ENCODE measurements at regions not wholly inside any gene's neighbourhood (a gene's known extent, or its start where the extent isn't known, plus 50 kb on each side); places are given as distances from the start of the nearest gene placed in this dataset.

DNA sequence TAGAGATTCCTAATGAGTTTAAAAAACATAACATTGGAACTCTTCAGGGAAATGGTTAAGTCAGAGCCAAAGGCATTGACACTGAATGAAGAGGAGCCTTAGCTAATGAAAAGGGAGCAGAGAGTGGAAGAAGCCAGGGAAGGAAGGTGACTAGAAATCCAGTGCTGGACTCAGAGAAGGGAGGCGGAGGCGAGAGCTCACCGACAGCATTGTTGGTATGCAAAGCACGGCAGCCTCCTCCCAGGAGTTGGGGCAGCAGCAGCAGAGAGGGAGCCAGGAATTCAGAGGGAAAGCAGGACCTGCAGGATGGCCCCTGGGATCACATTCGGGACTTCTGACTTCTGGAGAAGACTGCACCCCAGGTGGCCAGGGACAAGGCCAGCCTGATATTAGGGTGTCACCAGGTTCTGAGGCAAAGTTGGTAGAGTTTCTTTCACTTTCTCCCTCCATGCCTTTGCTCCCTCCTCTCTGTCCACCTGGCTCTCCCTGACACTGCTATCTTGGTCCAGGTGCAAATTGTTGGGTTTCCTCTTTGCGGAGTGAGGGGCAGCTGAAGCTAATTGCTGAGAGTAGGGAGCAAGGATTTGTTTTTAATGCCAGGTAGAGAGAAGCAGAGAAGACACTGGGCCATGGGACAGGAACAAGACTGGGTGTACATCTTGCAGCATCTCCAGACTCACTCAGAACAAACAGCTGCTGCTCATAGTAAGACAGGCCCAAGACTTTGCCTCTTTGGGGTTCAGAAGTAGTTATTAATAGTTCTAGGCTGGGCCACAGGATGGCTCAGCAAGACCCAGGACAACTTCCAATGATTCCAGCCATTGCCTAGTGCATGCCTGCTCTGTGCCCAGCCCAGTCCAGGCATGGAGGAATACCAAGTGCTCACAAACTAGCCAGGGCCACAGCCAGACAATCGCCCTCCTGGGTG lies 157.9 kb downstream of the TLE3 start:
- H3K79me2 ChIP-seq (ENCODE audit: insufficient read depth, low read length), result no peaks in the 10 kb centered on the region

DNA sequence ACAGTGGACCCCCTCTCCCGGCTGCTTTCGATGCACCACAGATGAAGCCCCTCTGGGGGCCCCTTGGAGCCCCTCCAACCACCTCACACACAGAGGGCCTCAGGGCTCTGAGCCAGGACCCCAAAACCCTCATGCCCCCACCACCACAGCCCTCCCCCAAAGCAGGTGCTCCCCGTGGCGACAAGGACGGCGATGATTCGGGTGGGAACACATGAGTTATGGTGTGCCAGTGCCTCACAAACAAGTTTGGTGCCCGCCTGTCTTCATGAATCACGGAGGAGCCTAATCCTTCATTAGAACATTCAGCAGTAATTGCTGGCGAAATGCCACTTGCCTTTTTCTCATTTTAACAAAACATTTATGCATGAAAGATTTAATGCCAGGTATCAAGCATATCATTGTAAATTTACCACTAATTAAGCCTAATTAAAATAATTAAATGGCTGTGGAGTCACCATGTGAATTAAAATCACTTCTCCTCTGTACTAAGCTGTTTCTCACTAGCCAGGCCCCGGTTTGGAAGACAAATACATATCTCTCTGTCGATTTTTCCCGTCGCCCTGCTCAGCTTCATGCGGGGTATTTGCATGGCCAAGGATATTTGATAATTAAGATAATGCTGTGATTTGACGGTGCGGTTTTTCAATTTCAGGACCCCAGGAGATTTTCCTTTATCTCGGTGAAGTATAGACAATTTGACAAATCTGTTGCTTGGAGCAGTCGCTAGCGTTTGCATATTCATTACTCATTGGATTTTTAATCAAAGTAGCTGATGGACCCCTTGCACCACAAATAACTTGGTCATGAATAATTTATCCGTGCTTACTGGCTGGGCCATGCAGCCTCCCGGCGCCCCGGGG lies 157.0 kb downstream of the TLE3 start:
- Histone ChIP-seq H2AFZ (ENCODE audit: low read depth, low read length) (no peak overlapping the region), H4K20me1 (ENCODE audit: insufficient read depth, low read length) (no peaks in the 10 kb centered on the region), H3K4me2 (ENCODE audit: insufficient read depth, low read length) (no peak overlapping the region), H3K9me3 (ENCODE audit: insufficient read depth, low read length, severe bottlenecking) (no peaks in the 10 kb centered on the region), H3K4me1 (ENCODE audit: insufficient read depth, low read length) (no peaks in the 10 kb centered on the region), H3K79me2 (ENCODE audit: insufficient read depth, low read length) (no peaks in the 10 kb centered on the region), H3K27ac (ENCODE audit: low read length) (no peak overlapping the region), H3K36me3 (ENCODE audit: insufficient read depth, low read length) (no peaks in the 10 kb centered on the region), H3K4me3 (ENCODE audit: low read depth in 1 of 2, low read length in 2 of 2) (no peak overlapping the region), H3K9ac (ENCODE audit: low read depth, low read length) (no peak overlapping the region), H3K27me3 (ENCODE audit: insufficient read depth, low read length, poor library complexity) (no peaks in the 10 kb centered on the region)
- ATAC-seq (ENCODE audit: insufficient read depth, low read depth), result no peak
- TF ChIP-seq, protein P1, sequence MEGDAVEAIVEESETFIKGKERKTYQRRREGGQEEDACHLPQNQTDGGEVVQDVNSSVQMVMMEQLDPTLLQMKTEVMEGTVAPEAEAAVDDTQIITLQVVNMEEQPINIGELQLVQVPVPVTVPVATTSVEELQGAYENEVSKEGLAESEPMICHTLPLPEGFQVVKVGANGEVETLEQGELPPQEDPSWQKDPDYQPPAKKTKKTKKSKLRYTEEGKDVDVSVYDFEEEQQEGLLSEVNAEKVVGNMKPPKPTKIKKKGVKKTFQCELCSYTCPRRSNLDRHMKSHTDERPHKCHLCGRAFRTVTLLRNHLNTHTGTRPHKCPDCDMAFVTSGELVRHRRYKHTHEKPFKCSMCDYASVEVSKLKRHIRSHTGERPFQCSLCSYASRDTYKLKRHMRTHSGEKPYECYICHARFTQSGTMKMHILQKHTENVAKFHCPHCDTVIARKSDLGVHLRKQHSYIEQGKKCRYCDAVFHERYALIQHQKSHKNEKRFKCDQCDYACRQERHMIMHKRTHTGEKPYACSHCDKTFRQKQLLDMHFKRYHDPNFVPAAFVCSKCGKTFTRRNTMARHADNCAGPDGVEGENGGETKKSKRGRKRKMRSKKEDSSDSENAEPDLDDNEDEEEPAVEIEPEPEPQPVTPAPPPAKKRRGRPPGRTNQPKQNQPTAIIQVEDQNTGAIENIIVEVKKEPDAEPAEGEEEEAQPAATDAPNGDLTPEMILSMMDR (IDR thresholded peaks at IDR 0.05; ENCODE audit: borderline replicate concordance, extremely low read depth, low read length, poor library complexity, severe bottlenecking), result no peak
- no peak for TF ChIP-seq EZH2 (IDR thresholded peaks at IDR 0.05; ENCODE audit: borderline replicate concordance, low read depth, low read length, severe bottlenecking)
- DNase-seq, result no peak

More for the DNA sequence above, 157.9 kb downstream of the TLE3 start:
- Histone ChIP-seq H3K27ac (ENCODE audit: low read length) (no peak overlapping the region), H3K27me3 (ENCODE audit: insufficient read depth, low read length, poor library complexity) (no peaks in the 10 kb centered on the region), H2AFZ (ENCODE audit: low read depth, low read length) (no peak overlapping the region), H3K36me3 (ENCODE audit: insufficient read depth, low read length) (no peaks in the 10 kb centered on the region), H4K20me1 (ENCODE audit: insufficient read depth, low read length) (no peaks in the 10 kb centered on the region), H3K9ac (ENCODE audit: low read depth, low read length) (no peak overlapping the region), H3K4me1 (ENCODE audit: insufficient read depth, low read length) (no peaks in the 10 kb centered on the region), H3K4me2 (ENCODE audit: insufficient read depth, low read length) (no peak overlapping the region), H3K9me3 (ENCODE audit: insufficient read depth, low read length, severe bottlenecking) (no peaks in the 10 kb centered on the region), H3K4me3 (ENCODE audit: low read depth in 1 of 2, low read length in 2 of 2) (no peak overlapping the region)
- no peak for TF ChIP-seq EZH2 (IDR thresholded peaks at IDR 0.05; ENCODE audit: borderline replicate concordance, low read depth, low read length, severe bottlenecking)
- TF ChIP-seq, protein P1 (IDR thresholded peaks at IDR 0.05; ENCODE audit: borderline replicate concordance, extremely low read depth, low read length, poor library complexity, severe bottlenecking), result no peak
- no peak for ATAC-seq (ENCODE audit: insufficient read depth, low read depth)
- DNase-seq, result no peak

DNA sequence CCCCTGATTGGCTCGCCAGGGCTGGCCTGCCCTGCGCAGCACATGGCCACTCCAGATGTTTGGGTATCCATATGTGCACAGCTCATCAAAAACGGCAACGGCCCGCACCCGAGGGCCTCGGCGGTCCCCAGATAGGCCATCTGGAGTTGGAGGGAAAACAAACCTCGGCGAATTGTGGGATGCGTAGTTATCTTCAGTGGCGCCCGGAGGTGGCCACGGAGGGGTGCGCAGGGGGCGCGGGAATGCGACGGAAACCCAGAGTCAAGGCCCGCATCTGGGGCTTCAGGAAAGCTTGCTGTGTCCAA lies 156.5 kb downstream of the TLE3 start:
- TF ChIP-seq, protein P1 (IDR thresholded peaks at IDR 0.05; ENCODE audit: borderline replicate concordance, extremely low read depth, low read length, poor library complexity, severe bottlenecking), result no peak
- TF ChIP-seq EZH2 (IDR thresholded peaks at IDR 0.05; ENCODE audit: borderline replicate concordance, low read depth, low read length, severe bottlenecking), result no peak
- no peaks in the 10 kb centered on the region for H3K4me1 ChIP-seq (ENCODE audit: insufficient read depth, low read length)
- H4K20me1 ChIP-seq (ENCODE audit: insufficient read depth, low read length), result no peaks in the 10 kb centered on the region
- H3K4me2 ChIP-seq (ENCODE audit: insufficient read depth, low read length), result no peak overlapping the region
- no peak overlapping the region for H2AFZ ChIP-seq (ENCODE audit: low read depth, low read length)
- no peak overlapping the region for H3K9ac ChIP-seq (ENCODE audit: low read depth, low read length)
- H3K9me3 ChIP-seq (ENCODE audit: insufficient read depth, low read length, severe bottlenecking), result no peaks in the 10 kb centered on the region
- no peaks in the 10 kb centered on the region for H3K79me2 ChIP-seq (ENCODE audit: insufficient read depth, low read length)
- no peaks in the 10 kb centered on the region for H3K27me3 ChIP-seq (ENCODE audit: insufficient read depth, low read length, poor library complexity)
- H3K36me3 ChIP-seq (ENCODE audit: insufficient read depth, low read length), result no peaks in the 10 kb centered on the region
- ATAC-seq (ENCODE audit: insufficient read depth, low read depth) (no peak), DNase-seq (no peak)
- no peak overlapping the region for H3K4me3 ChIP-seq (ENCODE audit: low read depth in 1 of 2, low read length in 2 of 2)
- no peak overlapping the region for H3K27ac ChIP-seq (ENCODE audit: low read length)
